ENCODE measurements at regions not wholly inside any gene's neighbourhood (a gene's known extent, or its start where the extent isn't known, plus 50 kb on each side); places are given as distances from the start of the nearest gene placed in this dataset.

GRCh38 chr15:39176030-39176429 is 404.8 kb upstream of the THBS1 start:
- TF ChIP-seq AFF4 (CRISPR knock-in tag; IDR thresholded peaks at IDR 0.05; ENCODE audit: borderline replicate concordance) (no peak), ZNF671 (CRISPR knock-in tag; IDR thresholded peaks at IDR 0.05) (no peak), SP1 (CRISPR knock-in tag; conservative IDR thresholded peaks at IDR 0.05) (no peak)
- Mint-ChIP-seq H3K4me3 (no peak overlapping the region), H3K36me3 (no peaks in the 10 kb centered on the region), H3K27me3 (ENCODE audit: low read depth) (no peaks in the 10 kb centered on the region), H3K9me3 (no peaks in the 10 kb centered on the region), H3K4me1 (peaks cover 22% of the 10 kb centered on the region), H3K27ac (no peak overlapping the region)
- CTCF ChIA-PET: no interaction called here
- POLR2A ChIA-PET: no interaction called here
- DNase-seq (ENCODE audit: low spot score): no peak
- no peak for ATAC-seq

GRCh38 chr15:39177561-39177960 is 403.3 kb upstream of the THBS1 start:
- ChIA-PET POLR2A (no interaction called here), CTCF (no interaction called here)
- Mint-ChIP-seq H3K4me3 (no peak overlapping the region), H3K27me3 (ENCODE audit: low read depth) (no peaks in the 10 kb centered on the region), H3K27ac (no peak overlapping the region), H3K9me3 (no peaks in the 10 kb centered on the region), H3K36me3 (no peaks in the 10 kb centered on the region), H3K4me1 (peaks cover 12% of the 10 kb centered on the region)
- no peak for ATAC-seq
- TF ChIP-seq NFATC4 (CRISPR knock-in tag; IDR thresholded peaks at IDR 0.05): no peak
- TF ChIP-seq ZSCAN18 (CRISPR knock-in tag; IDR thresholded peaks at IDR 0.05): no peak
- TF ChIP-seq ERG (CRISPR knock-in tag; IDR thresholded peaks at IDR 0.05): no peak
- no peak for TF ChIP-seq AFF4 (CRISPR knock-in tag; IDR thresholded peaks at IDR 0.05; ENCODE audit: borderline replicate concordance)
- DNase-seq (ENCODE audit: low spot score): no peak

- TF ChIP-seq NR2C2 (CRISPR knock-in tag; IDR thresholded peaks at IDR 0.05): no peak
- no peak for TF ChIP-seq RELA (CRISPR knock-in tag; IDR thresholded peaks at IDR 0.05; ENCODE audit: borderline replicate concordance)
- no peak for TF ChIP-seq HMGA2 (CRISPR knock-in tag; IDR thresholded peaks at IDR 0.05)
- TF ChIP-seq NR3C1 (CRISPR knock-in tag; conservative IDR thresholded peaks at IDR 0.05; ENCODE audit: low read depth): no peak
- no peak for TF ChIP-seq ZBTB43 (CRISPR knock-in tag; IDR thresholded peaks at IDR 0.05)
- TF ChIP-seq CREB1 (CRISPR knock-in tag; IDR thresholded peaks at IDR 0.05): no peak
Measured at GRCh38 chr15:39180030-39180429, 400.8 kb upstream of the THBS1 start.

More at GRCh38 chr15:39180030-39180429, 400.8 kb upstream of the THBS1 start:
- CTCF ChIA-PET: interaction anchor here (1.9 kb wide), 1 partner anchor 400 kb away, joined by 7 read pairs; the partner anchor contains the start of gene THBS1
- Mint-ChIP-seq H3K27me3 (ENCODE audit: low read depth) (no peaks in the 10 kb centered on the region), H3K27ac (no peak overlapping the region), H3K4me3 (no peak overlapping the region), H3K36me3 (no peaks in the 10 kb centered on the region), H3K9me3 (no peaks in the 10 kb centered on the region), H3K4me1 (peaks cover 3% of the 10 kb centered on the region; the same call in 1 of the 2 replicates)
- POLR2A ChIA-PET: no interaction called here
- ATAC-seq: no peak
- DNase-seq (ENCODE audit: low spot score): no peak
